GM19372 (cell line): ENCODE measurements at regions not wholly inside any gene's neighbourhood (a gene's known extent, or its start where the extent isn't known, plus 50 kb on each side); places are given as distances from the start of the nearest gene placed in this dataset.
"Not testable (repeated sequence)": the region's sequence is repeated elsewhere in the genome, so short reads cannot be mapped to it uniquely, and the experiment has no call there.

ENCODE experiments used
- ATAC-seq: cut with Tn5 transposase; IDR thresholded peaks from one replicate; pipeline ENCODE4 v1.9.1; 2021; ENCODE audit warnings: mild to moderate bottlenecking, low read depth, moderate library complexity; ENCODE audit not compliant: unreplicated experiment

GRCh38 chr4:167906851-167907250 lies 185.5 kb upstream of the ANXA10 start:
- ATAC-seq = no peak

- no peak for ATAC-seq
These were observed 183.5 kb upstream of the ANXA10 start for GRCh38 chr4:167908816-167909215.

- not testable (repeated sequence) for ATAC-seq
These were observed 179.8 kb upstream of the ANXA10 start for GRCh38 chr4:167912535-167912934.

- ATAC-seq = no peak
These were observed 174.3 kb upstream of the ANXA10 start for GRCh38 chr4:167918077-167918476.

- no peak for ATAC-seq
These were observed 162.2 kb upstream of the ANXA10 start for GRCh38 chr4:167930166-167930565.

GRCh38 chr4:167934216-167934615 lies 158.1 kb upstream of the ANXA10 start:
- ATAC-seq = no peak

- ATAC-seq = no peak
These were observed 152.3 kb upstream of the ANXA10 start for GRCh38 chr4:167939863-167940616.

GRCh38 chr4:167943872-167944505 lies 148.3 kb upstream of the ANXA10 start:
- ATAC-seq = no peak

- ATAC-seq = no peak
These were observed 147.6 kb upstream of the ANXA10 start for GRCh38 chr4:167944721-167945120.

GRCh38 chr4:167955006-167955405 lies 137.3 kb upstream of the ANXA10 start:
- no peak for ATAC-seq

- ATAC-seq = no peak
These were observed 135.7 kb upstream of the ANXA10 start for GRCh38 chr4:167956676-167957075.

- ATAC-seq = no peak
These were observed 127.5 kb upstream of the ANXA10 start for GRCh38 chr4:167964766-167965373.

GRCh38 chr4:167966143-167966542 lies 126.2 kb upstream of the ANXA10 start:
- no peak for ATAC-seq

GRCh38 chr4:167973513-167973912 lies 118.8 kb upstream of the ANXA10 start:
- ATAC-seq = no peak

- ATAC-seq = no peak
These were observed 106.8 kb upstream of the ANXA10 start for GRCh38 chr4:167985565-167985964.

GRCh38 chr4:167986044-167986443 lies 106.3 kb upstream of the ANXA10 start:
- no peak for ATAC-seq

GRCh38 chr4:167987285-167987684 lies 105.1 kb upstream of the ANXA10 start:
- ATAC-seq = no peak

- ATAC-seq = no peak
These were observed 102.5 kb upstream of the ANXA10 start for GRCh38 chr4:167989815-167990214.

- ATAC-seq = not testable (repeated sequence)
These were observed 84.2 kb upstream of the ANXA10 start for GRCh38 chr4:168008112-168008511.

GRCh38 chr4:168019019-168019651 lies 73.2 kb upstream of the ANXA10 start:
- ATAC-seq = no peak

GRCh38 chr4:168019921-168020320 lies 72.4 kb upstream of the ANXA10 start:
- ATAC-seq = no peak
